GM19043 (cell line): ENCODE measurements at regions not wholly inside any gene's neighbourhood (a gene's known extent, or its start where the extent isn't known, plus 50 kb on each side); places are given as distances from the start of the nearest gene placed in this dataset.

Source experiments
- ATAC-seq: cut with Tn5 transposase; IDR thresholded peaks from one replicate; pipeline ENCODE4 v1.9.1; 2021; ENCODE audit warnings: low read depth; ENCODE audit not compliant: unreplicated experiment

GRCh38 chr2:236317938-236318396 lies 53.8 kb upstream of the ASB18 start:
- no peak for ATAC-seq

GRCh38 chr2:236318401-236318800 lies 54.2 kb upstream of the ASB18 start:
- ATAC-seq: no peak

GRCh38 chr2:236319036-236319435 lies 54.8 kb upstream of the ASB18 start:
- ATAC-seq: no peak

DNA sequence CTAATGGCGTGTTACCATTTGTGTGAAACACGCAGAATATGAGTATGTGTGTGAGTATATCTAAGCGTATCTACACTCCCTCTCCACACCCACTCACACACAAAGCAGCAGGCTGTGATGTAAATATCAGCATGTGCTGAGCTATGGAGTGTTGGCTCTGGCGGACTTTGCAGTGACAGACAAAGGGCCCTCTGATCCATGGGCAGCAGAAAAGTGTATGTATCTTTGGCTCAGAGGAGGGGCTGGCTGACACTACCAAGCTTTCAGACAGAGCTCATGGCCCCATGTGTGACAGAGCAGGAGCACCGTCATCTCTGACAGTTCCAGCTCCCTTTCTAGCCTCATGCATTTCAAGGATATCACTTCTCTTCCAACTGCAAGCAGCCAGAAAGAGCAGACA lies 57.2 kb upstream of the ASB18 start:
- ATAC-seq: no peak

GRCh38 chr2:236333417-236334121 lies 69.4 kb upstream of the ASB18 start:
- no peak for ATAC-seq

- ATAC-seq: no peak
These were observed 70.1 kb upstream of the ASB18 start for GRCh38 chr2:236334122-236334876.

GRCh38 chr2:236335696-236336574 lies 71.7 kb upstream of the ASB18 start:
- ATAC-seq: no peak

DNA sequence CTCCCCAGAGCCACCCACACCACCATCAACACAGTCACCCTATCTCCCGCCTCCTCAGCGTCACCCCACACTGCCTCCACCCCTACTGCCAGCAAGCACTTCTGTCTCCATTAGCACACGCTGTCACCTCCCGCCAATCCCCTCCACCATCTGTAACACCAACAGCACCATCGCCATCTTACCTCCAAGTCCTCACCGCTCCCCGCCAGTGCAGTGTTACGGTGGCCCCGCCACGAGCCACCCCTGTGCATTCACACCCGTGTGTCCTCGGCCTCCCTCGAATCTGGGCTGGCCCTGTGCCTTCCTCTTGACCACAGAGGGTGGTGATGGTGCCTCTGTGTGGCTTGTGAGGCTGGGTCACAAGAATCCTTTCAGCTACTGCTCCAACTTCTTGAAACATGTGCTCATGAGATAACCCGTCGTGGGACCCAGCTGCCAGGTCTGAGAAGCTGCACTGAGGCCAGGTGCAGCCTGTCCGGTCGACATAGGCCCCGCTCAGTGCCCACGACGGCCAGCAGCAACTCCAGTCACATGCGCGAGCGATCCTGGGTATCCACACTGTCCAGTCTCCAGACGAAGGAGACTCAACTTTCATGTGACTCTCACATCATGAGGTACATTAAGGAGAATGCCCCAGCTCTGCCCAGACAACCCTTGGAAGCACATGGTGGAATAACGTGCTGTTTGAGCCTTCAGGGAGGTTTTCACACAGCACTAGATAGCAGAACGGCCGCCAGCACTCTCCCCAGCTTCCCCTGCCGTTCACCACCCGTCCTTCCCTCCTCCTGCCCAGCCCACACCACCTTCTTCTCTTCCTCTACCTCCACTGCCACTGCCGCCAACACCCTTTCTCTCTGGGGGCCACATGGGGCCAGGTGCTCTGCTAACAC lies 72.6 kb upstream of the ASB18 start:
- no peak for ATAC-seq

DNA sequence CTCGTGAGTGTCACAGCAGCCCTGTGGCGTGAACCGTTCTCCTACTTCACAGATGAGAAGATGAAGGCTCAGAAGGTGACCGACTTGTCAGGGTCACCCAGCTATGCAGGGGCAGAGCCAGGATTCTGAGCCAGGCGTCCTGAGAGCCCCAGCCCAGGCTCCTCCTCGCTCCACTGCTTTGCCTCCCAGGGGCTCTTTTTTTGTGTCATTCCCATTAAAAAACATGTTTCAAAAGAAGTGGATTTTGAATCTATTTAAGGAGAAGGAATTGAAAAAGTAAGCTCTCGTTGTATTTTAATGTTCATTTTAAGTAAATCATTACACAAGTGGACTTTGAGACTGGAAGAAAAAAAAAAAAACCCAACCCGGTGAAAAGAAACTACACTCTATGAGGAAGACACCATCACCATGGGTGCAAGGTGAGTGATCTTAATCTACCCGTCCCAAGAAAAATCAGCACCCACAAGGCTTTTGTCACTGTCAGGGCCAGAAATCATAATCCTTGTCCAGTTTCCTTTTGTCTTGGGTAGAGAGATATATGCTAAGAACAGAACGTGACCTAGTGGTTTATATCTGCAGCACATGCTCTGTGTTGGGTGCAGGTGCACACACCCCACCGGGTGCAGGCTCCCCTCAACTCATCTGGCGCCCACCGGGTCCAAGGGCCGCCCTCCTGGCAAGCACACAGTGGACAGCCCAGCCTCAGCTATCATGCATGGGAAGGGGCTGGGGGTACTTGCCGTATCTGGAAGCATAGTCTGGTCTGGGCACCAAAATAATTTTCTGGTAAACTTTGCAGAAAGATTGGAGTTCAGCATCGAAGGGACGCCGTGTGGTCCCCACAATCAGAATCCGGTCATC lies 73.5 kb upstream of the ASB18 start:
- ATAC-seq: no peak

- no peak for ATAC-seq
These were observed 74.4 kb upstream of the ASB18 start for GRCh38 chr2:236338495-236339184.

- no peak for ATAC-seq
These were observed 76.0 kb upstream of the ASB18 start for GRCh38 chr2:236340251-236340650.

DNA sequence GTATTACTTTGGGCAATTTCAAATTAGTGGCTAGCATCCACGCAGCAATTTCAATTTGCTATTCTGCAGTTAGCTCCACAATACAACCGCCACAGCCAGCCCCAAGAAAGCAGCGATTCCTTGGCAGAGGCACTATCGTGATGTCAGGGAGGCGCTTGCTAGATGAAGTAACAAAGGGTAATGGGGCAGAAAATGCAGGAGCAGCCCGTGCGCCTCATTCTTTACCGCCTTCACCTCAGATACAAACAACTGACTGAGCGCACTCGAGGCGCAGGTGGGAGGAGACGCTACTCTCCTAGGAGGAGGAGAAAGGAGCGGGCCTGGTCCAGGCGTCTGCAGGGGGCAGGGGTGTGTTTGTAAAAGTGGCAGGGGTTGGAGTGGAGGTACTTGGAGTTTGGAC lies 76.9 kb upstream of the ASB18 start:
- no peak for ATAC-seq

- ATAC-seq: no peak
These were observed 77.5 kb upstream of the ASB18 start for GRCh38 chr2:236341721-236342120.

DNA sequence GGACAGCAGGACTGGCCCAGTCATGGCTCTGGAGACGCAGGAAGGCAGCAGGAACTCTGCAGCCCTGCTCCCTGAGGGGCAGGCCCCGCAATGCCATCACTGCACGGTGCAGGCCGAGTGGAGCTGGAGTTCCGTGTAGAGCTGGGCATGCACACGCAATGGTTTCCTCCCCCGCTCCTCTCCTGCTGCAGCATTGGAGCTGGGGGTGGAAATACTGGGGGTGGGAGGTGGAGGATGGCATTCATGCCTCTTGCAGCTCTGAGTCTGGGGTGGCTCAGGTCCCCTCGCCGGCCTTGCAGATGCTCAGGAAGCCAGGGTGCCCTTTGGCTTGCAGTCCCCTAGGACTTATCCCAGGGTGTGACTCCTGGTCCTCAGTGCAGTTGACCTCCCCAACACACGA lies 78.3 kb upstream of the ASB18 start:
- ATAC-seq: no peak

- no peak for ATAC-seq
These were observed 78.7 kb upstream of the ASB18 start for GRCh38 chr2:236342951-236343350.

DNA sequence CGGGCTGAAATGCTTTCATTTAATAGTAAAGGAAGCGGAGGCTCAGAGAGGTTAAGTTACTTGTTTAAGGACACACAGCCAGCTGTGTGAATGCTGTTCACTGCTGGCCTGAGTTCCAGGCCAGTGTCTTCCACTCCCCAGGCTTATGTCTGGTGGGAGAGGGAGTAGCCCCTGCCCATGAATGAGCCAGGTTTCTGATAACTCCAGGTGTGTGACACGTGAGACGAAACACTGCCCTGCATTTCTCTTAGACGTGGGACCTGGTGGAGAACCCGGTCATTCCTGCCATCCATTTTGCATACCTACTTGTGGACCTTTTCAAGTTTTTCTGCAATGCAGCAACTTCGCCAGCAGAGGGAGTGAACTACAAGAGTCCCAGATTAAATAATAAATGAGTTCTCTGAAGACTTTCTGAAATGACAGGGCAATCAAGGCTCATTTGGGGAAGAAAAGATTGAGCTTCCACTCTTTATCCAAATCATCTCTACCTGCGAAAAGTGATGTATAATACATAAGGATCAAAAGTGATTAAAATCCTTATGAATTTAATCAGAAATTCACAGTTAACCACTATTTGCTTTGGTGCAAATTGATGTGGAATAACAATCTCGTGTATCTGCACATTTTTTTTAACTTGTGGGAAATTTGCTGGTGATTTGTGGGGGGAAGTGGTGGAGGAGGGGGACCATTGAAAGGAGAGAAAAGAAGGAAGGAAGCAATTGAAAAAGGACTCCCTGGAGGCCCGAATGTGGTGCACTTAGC lies 79.4 kb upstream of the ASB18 start:
- no peak for ATAC-seq

DNA sequence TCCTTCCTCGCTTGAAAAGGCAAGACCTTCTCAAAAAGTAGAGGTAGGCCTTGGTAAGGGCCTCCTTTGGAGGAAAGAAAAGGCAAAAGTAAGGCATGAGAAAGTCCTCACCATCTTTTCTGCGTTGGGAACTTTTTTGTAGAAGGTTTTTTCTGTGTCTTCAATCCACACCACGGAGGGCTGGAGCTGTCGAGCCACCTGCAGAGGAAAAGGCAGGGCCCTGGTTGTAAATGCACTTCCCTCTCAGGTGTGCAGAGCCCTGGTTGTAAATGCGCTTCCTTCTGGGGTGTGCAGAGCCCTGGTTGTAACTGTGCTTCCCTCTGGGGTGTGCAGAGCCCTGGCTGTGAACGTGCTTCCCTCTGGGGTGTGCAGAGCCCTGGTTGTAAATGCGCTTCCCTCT lies 80.2 kb upstream of the ASB18 start:
- no peak for ATAC-seq
